NB4 (cell line): ENCODE measurements at regions not wholly inside any gene's neighbourhood (a gene's known extent, or its start where the extent isn't known, plus 50 kb on each side); places are given as distances from the start of the nearest gene placed in this dataset.

ENCODE experiments used
- CTCF ChIP-seq: IDR thresholded peaks from one replicate; pipeline ENCODE4 v1.5.1; 2012; ENCODE audit warnings: low read depth, low read length
- MYC ChIP-seq: IDR thresholded peaks from 2 replicates; pipeline ENCODE4 v1.6.1; 2011; ENCODE audit warnings: low read depth, low read length
- POLR2A ChIP-seq: IDR thresholded peaks from 2 replicates; pipeline ENCODE4 v1.6.1; 2011; ENCODE audit warnings: mild to moderate bottlenecking; ENCODE audit not compliant: insufficient read length; ENCODE audit errors: extremely low read depth

DNA sequence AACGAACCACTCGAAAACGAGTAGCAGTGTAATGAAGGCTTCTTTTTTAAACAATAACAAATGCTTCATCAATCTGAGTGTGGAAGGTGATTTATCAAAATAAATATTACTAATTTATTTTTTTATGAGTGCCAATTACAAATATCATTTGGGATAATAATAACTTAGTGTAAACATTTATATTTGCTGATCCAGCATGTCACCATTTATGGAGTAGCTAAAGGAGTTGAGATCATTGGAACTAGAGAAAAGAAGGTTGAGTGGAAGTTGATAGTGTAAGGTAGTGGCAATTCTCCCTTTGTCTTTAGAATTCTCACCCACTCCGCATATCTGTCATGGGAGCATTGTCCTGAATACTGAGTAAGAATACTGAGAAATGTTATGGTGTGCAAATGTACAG is 67.1 kb upstream of the KIF26B start:
- no peak for TF ChIP-seq CTCF
- TF ChIP-seq POLR2A = no peak
- TF ChIP-seq MYC = no peak
